Amniotic epithelial cell (primary cell): ENCODE measurements at regions not wholly inside any gene's neighbourhood (a gene's known extent, or its start where the extent isn't known, plus 50 kb on each side); places are given as distances from the start of the nearest gene placed in this dataset.

ENCODE experiments used
- DNase-seq: peaks from one replicate; pipeline ENCODE4 v3.0.0-alpha.2; 2010; ENCODE audit warnings: low read depth

DNA sequence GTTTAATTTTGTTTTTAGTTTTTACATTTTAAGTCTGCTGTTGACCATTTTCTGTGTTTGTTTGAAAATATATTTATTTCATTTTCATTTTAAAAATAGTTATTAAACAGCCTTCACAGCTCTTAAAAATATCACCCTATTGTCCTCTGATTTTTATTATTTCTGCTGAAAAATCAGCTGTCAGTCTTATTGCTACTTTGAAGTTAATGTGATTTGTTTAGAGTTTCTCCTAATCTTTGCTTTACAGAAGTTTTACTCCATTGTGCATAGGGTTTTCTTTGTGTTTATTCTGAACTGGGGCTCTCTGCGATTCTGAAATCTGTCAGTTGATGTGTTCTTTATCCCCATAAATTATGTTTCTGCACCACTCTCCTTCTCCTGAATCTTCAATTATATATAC is 486.3 kb downstream of the SOX5 start:
- no peak for DNase-seq

GRCh38 chr12:23464241-23464812 is 485.1 kb downstream of the SOX5 start:
- DNase-seq = no peak

- no peak for DNase-seq
These were observed 477.0 kb downstream of the SOX5 start for GRCh38 chr12:23472329-23472971.

- no peak for DNase-seq
These were observed 476.4 kb downstream of the SOX5 start for GRCh38 chr12:23473071-23473470.

DNA sequence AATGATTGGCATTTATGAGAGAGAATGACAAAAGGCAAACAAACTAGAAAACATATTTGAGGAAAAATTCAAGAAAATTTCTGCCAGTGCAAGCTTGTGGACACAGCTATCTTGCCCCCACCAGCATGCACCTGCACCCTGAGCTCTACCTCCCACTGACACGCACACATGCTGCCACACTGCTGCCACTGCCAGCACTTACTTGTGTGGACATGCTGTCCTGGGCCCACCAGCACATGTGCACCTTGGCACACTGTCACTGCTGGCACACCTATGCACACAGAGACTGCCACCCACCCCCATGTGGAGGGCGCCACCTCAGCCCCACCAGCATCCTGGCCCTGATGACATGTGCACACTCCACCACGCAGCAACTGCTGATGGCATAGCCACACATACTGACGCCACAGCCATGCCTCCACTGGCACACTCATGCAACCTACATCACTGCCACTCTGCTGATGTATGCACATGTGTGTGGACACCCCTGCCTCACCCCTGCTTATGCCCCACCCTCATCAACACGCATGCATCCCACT is 475.0 kb downstream of the SOX5 start:
- no peak for DNase-seq
